ENCODE measurements at regions not wholly inside any gene's neighbourhood (a gene's known extent, or its start where the extent isn't known, plus 50 kb on each side); places are given as distances from the start of the nearest gene placed in this dataset.

- Histone ChIP-seq H3K79me1 (ENCODE audit: low read depth, low read length) (no peaks in the 10 kb centered on the region), H3K4me2 (ENCODE audit: insufficient read depth, low read length, poor library complexity, severe bottlenecking) (no peak overlapping the region), H3K27me3 (ENCODE audit: control insufficient read depth in 3 of 3, insufficient read depth in 3 of 3, low read depth in 1 of 3, low read length in 3 of 3) (no peaks in the 10 kb centered on the region), H4K8ac (ENCODE audit: low read depth, low read length) (no peak overlapping the region), H2BK5ac (ENCODE audit: low read length) (no peak overlapping the region), H3K4ac (ENCODE audit: low read length) (no peak overlapping the region), H3K18ac (ENCODE audit: low read length) (no peak overlapping the region), H3K4me3 (ENCODE audit: low read length in 2 of 2) (no peak overlapping the region), H2AFZ (ENCODE audit: low read length) (no peak overlapping the region), H2BK120ac (ENCODE audit: low read depth, low read length) (no peak overlapping the region), H4K91ac (ENCODE audit: low read depth, low read length, poor library complexity) (no peak overlapping the region), H2BK12ac (ENCODE audit: low read length) (no peak overlapping the region), H3K9ac (ENCODE audit: low read depth, low read length, poor library complexity) (no peak overlapping the region), H3K9me3 (replicated peaks in 1 of 2; ENCODE audit: control insufficient read depth in 2 of 2, insufficient read depth in 1 of 2, low read depth in 1 of 2, low read length in 2 of 2) (peaks cover 3% of the 10 kb centered on the region in 2 donors), H3K23ac (ENCODE audit: low read depth, low read length, poor library complexity) (no peak overlapping the region), H3K4me1 (ENCODE audit: control insufficient read depth in 2 of 2, insufficient read depth in 1 of 2, low read depth in 1 of 2, low read length in 2 of 2) (peaks cover 0 to 2% of the 10 kb centered on the region in 2 donors), H3K14ac (ENCODE audit: low read length) (no peak overlapping the region), H3K27ac (replicated peaks; ENCODE audit: low read length) (no peak overlapping the region), H3K36me3 (replicated peaks in 1 of 2; ENCODE audit: control insufficient read depth in 2 of 2, insufficient read depth in 2 of 2, low read length in 2 of 2) (no peaks in the 10 kb centered on the region), H2BK15ac (ENCODE audit: low read length) (no peak overlapping the region), H2AK5ac (ENCODE audit: low read depth, low read length) (no peak overlapping the region)
- WGBS, 2 donors (ENCODE audit: extremely low coverage in 2 of 2, insufficient read length in 2 of 2, insufficient replicate concordance in 1 of 2) = no CpG with 5 or more reads among the region's 3 CpGs
- DNase-seq (ENCODE audit: low spot score) = no peak
These were observed 50.6 kb upstream of the NKD1 start for GRCh38 chr16:50497592-50497991.

DNA sequence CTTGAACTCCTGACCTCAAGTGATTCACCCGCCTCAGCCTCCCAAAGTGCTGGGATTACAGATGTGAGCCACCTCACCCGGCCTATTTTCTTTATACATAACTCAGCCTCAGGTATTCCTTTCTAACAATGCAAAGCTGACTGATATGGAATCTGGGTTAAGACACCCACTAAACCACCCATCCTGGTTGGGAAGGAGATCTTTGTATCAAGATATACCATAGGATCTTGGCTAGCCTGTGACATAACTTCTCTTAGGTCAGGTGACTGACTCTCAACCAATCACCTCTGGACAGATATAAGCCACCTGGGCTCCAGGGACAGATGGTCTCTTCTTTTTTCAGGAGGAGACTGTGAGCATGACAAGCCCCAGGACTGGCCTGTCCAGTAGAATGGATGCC lies 51.2 kb upstream of the NKD1 start:
- H3K4me1 ChIP-seq (ENCODE audit: control insufficient read depth in 2 of 2, insufficient read depth in 1 of 2, low read depth in 1 of 2, low read length in 2 of 2) = peaks cover 0 to 2% of the 10 kb centered on the region in 2 donors
- peaks cover 1 to 2% of the 10 kb centered on the region in 2 donors for H3K9me3 ChIP-seq (replicated peaks in 1 of 2; ENCODE audit: control insufficient read depth in 2 of 2, insufficient read depth in 1 of 2, low read depth in 1 of 2, low read length in 2 of 2)
- no peaks in the 10 kb centered on the region for H3K79me1 ChIP-seq (ENCODE audit: low read depth, low read length)
- H3K4me2 ChIP-seq (ENCODE audit: insufficient read depth, low read length, poor library complexity, severe bottlenecking) = no peak overlapping the region
- H3K4me3 ChIP-seq (ENCODE audit: low read length in 2 of 2) = no peak overlapping the region
- no peak overlapping the region for H3K14ac ChIP-seq (ENCODE audit: low read length)
- no peak overlapping the region for H2BK120ac ChIP-seq (ENCODE audit: low read depth, low read length)
- no peak for DNase-seq (ENCODE audit: low spot score)
- no peak overlapping the region for H2AFZ ChIP-seq (ENCODE audit: low read length)
- H3K4ac ChIP-seq (ENCODE audit: low read length) = no peak overlapping the region
- no peak overlapping the region for H4K8ac ChIP-seq (ENCODE audit: low read depth, low read length)
- no peak overlapping the region for H2BK15ac ChIP-seq (ENCODE audit: low read length)
- H3K36me3 ChIP-seq (replicated peaks in 1 of 2; ENCODE audit: control insufficient read depth in 2 of 2, insufficient read depth in 2 of 2, low read length in 2 of 2) = no peaks in the 10 kb centered on the region
- no peak overlapping the region for H2BK5ac ChIP-seq (ENCODE audit: low read length)
- no peak overlapping the region for H3K23ac ChIP-seq (ENCODE audit: low read depth, low read length, poor library complexity)
- H3K9ac ChIP-seq (ENCODE audit: low read depth, low read length, poor library complexity) = no peak overlapping the region
- no peak overlapping the region for H3K18ac ChIP-seq (ENCODE audit: low read length)
- no peaks in the 10 kb centered on the region for H3K27me3 ChIP-seq (ENCODE audit: control insufficient read depth in 3 of 3, insufficient read depth in 3 of 3, low read depth in 1 of 3, low read length in 3 of 3)
- H4K91ac ChIP-seq (ENCODE audit: low read depth, low read length, poor library complexity) = no peak overlapping the region
- WGBS, 2 donors (ENCODE audit: extremely low coverage in 2 of 2, insufficient read length in 2 of 2, insufficient replicate concordance in 1 of 2) = no CpG with 5 or more reads among the region's 2 CpGs
- no peak overlapping the region for H3K27ac ChIP-seq (replicated peaks; ENCODE audit: low read length)
- no peak overlapping the region for H2BK12ac ChIP-seq (ENCODE audit: low read length)
- no peak overlapping the region for H2AK5ac ChIP-seq (ENCODE audit: low read depth, low read length)

DNA sequence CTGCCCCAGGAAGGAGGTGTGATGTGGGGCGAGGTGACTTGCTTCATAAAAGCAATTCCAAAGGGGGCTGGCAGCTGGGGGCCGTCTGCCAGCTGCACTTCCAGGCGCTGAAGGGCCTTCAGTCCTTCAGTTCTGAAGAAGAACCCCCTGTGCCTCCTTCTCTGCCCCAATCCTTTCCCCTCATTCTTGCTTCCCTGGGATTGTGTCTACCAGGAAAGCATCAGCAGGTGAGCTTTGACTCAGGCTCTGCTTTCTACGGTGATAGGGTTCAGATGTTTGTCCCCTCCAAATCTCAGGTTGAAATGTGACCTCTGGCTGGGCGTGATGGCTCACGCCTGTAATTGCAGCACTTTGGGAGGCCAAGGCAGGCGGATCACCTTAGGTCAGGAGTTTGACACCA lies 52.5 kb upstream of the NKD1 start:
- Histone ChIP-seq H3K36me3 (replicated peaks in 1 of 2; ENCODE audit: control insufficient read depth in 2 of 2, insufficient read depth in 2 of 2, low read length in 2 of 2) (no peaks in the 10 kb centered on the region), H3K4me2 (ENCODE audit: insufficient read depth, low read length, poor library complexity, severe bottlenecking) (no peak overlapping the region), H4K91ac (ENCODE audit: low read depth, low read length, poor library complexity) (no peak overlapping the region), H2BK5ac (ENCODE audit: low read length) (no peak overlapping the region), H2BK15ac (ENCODE audit: low read length) (no peak overlapping the region), H3K4me3 (ENCODE audit: low read length in 2 of 2) (no peak overlapping the region), H2BK120ac (ENCODE audit: low read depth, low read length) (no peak overlapping the region), H3K79me1 (ENCODE audit: low read depth, low read length) (no peaks in the 10 kb centered on the region), H2AFZ (ENCODE audit: low read length) (no peak overlapping the region), H3K14ac (ENCODE audit: low read length) (no peak overlapping the region), H2BK12ac (ENCODE audit: low read length) (no peak overlapping the region), H4K8ac (ENCODE audit: low read depth, low read length) (no peak overlapping the region), H3K4ac (ENCODE audit: low read length) (no peak overlapping the region), H3K4me1 (ENCODE audit: control insufficient read depth in 2 of 2, insufficient read depth in 1 of 2, low read depth in 1 of 2, low read length in 2 of 2) (peaks cover 0 to 2% of the 10 kb centered on the region in 2 donors), H3K9me3 (replicated peaks in 1 of 2; ENCODE audit: control insufficient read depth in 2 of 2, insufficient read depth in 1 of 2, low read depth in 1 of 2, low read length in 2 of 2) (no peaks in the 10 kb centered on the region), H3K27me3 (ENCODE audit: control insufficient read depth in 3 of 3, insufficient read depth in 3 of 3, low read depth in 1 of 3, low read length in 3 of 3) (no peaks in the 10 kb centered on the region), H3K27ac (replicated peaks; ENCODE audit: low read length) (no peak overlapping the region), H2AK5ac (ENCODE audit: low read depth, low read length) (no peak overlapping the region), H3K23ac (ENCODE audit: low read depth, low read length, poor library complexity) (no peak overlapping the region), H3K18ac (ENCODE audit: low read length) (no peak overlapping the region), H3K9ac (ENCODE audit: low read depth, low read length, poor library complexity) (no peak overlapping the region)
- DNase-seq (ENCODE audit: low spot score) = no peak
- no CpG with 5 or more reads among the region's 7 CpGs for WGBS, 2 donors (ENCODE audit: extremely low coverage in 2 of 2, insufficient read length in 2 of 2, insufficient replicate concordance in 1 of 2)

GRCh38 chr16:50494501-50495491 lies 53.4 kb upstream of the NKD1 start:
- Histone ChIP-seq H3K27ac (replicated peaks; ENCODE audit: low read length) (no peak overlapping the region), H2BK120ac (ENCODE audit: low read depth, low read length) (no peak overlapping the region), H2BK12ac (ENCODE audit: low read length) (no peak overlapping the region), H4K91ac (ENCODE audit: low read depth, low read length, poor library complexity) (no peak overlapping the region), H3K4me2 (ENCODE audit: insufficient read depth, low read length, poor library complexity, severe bottlenecking) (no peak overlapping the region), H3K4me3 (ENCODE audit: low read length in 2 of 2) (no peak overlapping the region), H3K4ac (ENCODE audit: low read length) (no peak overlapping the region), H3K23ac (ENCODE audit: low read depth, low read length, poor library complexity) (no peak overlapping the region), H3K9ac (ENCODE audit: low read depth, low read length, poor library complexity) (no peak overlapping the region), H3K27me3 (ENCODE audit: control insufficient read depth in 3 of 3, insufficient read depth in 3 of 3, low read depth in 1 of 3, low read length in 3 of 3) (no peaks in the 10 kb centered on the region), H3K4me1 (ENCODE audit: control insufficient read depth in 2 of 2, insufficient read depth in 1 of 2, low read depth in 1 of 2, low read length in 2 of 2) (peaks cover 0 to 2% of the 10 kb centered on the region in 2 donors), H3K18ac (ENCODE audit: low read length) (no peak overlapping the region), H2BK15ac (ENCODE audit: low read length) (peak overlapping the region; percentile 21), H3K36me3 (replicated peaks in 1 of 2; ENCODE audit: control insufficient read depth in 2 of 2, insufficient read depth in 2 of 2, low read length in 2 of 2) (no peaks in the 10 kb centered on the region), H3K14ac (ENCODE audit: low read length) (no peak overlapping the region), H3K79me1 (ENCODE audit: low read depth, low read length) (no peaks in the 10 kb centered on the region), H2AFZ (ENCODE audit: low read length) (peak overlapping the region; percentile 12), H2BK5ac (ENCODE audit: low read length) (no peak overlapping the region), H3K9me3 (replicated peaks in 1 of 2; ENCODE audit: control insufficient read depth in 2 of 2, insufficient read depth in 1 of 2, low read depth in 1 of 2, low read length in 2 of 2) (no peaks in the 10 kb centered on the region), H4K8ac (ENCODE audit: low read depth, low read length) (no peak overlapping the region), H2AK5ac (ENCODE audit: low read depth, low read length) (no peak overlapping the region)
- WGBS, 2 donors (ENCODE audit: extremely low coverage in 2 of 2, insufficient read length in 2 of 2, insufficient replicate concordance in 1 of 2) = no CpG with 5 or more reads among the region's 11 CpGs
- no peak for DNase-seq (ENCODE audit: low spot score)
